ENCODE measurements at regions not wholly inside any gene's neighbourhood (a gene's known extent, or its start where the extent isn't known, plus 50 kb on each side); places are given as distances from the start of the nearest gene placed in this dataset.

GRCh38 chr2:53051157-53051556 lies 716.4 kb upstream of the CHAC2 start:
- TF ChIP-seq, protein P1, sequence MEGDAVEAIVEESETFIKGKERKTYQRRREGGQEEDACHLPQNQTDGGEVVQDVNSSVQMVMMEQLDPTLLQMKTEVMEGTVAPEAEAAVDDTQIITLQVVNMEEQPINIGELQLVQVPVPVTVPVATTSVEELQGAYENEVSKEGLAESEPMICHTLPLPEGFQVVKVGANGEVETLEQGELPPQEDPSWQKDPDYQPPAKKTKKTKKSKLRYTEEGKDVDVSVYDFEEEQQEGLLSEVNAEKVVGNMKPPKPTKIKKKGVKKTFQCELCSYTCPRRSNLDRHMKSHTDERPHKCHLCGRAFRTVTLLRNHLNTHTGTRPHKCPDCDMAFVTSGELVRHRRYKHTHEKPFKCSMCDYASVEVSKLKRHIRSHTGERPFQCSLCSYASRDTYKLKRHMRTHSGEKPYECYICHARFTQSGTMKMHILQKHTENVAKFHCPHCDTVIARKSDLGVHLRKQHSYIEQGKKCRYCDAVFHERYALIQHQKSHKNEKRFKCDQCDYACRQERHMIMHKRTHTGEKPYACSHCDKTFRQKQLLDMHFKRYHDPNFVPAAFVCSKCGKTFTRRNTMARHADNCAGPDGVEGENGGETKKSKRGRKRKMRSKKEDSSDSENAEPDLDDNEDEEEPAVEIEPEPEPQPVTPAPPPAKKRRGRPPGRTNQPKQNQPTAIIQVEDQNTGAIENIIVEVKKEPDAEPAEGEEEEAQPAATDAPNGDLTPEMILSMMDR (IDR thresholded peaks at IDR 0.05): no peak
- TF ChIP-seq POLR2A (IDR thresholded peaks at IDR 0.05): no peak
- H3K27me3 ChIP-seq: no peaks in the 10 kb centered on the region
- intact Hi-C loops (cut with DNase I; ENCODE audit: low total_unique reads): no loop called here
- no peak overlapping the region for H3K4me3 ChIP-seq
- H3K4me1 ChIP-seq: no peaks in the 10 kb centered on the region
- no peak overlapping the region for H3K27ac ChIP-seq
- H3K9me3 ChIP-seq: no peaks in the 10 kb centered on the region
- no peaks in the 10 kb centered on the region for H3K36me3 ChIP-seq
- no peak for DNase-seq

- no peaks in the 10 kb centered on the region for H3K36me3 ChIP-seq
- TF ChIP-seq, protein P1 (IDR thresholded peaks at IDR 0.05): no peak
- TF ChIP-seq POLR2A (IDR thresholded peaks at IDR 0.05): no peak
- H3K27ac ChIP-seq: no peak overlapping the region
- no peak for DNase-seq
- no peak overlapping the region for H3K4me3 ChIP-seq
- no peaks in the 10 kb centered on the region for H3K9me3 ChIP-seq
- intact Hi-C loops (cut with DNase I; ENCODE audit: low total_unique reads): no loop called here
- no peaks in the 10 kb centered on the region for H3K27me3 ChIP-seq
- H3K4me1 ChIP-seq: no peaks in the 10 kb centered on the region
These were observed 726.9 kb upstream of the CHAC2 start for GRCh38 chr2:53040536-53041229.

DNA sequence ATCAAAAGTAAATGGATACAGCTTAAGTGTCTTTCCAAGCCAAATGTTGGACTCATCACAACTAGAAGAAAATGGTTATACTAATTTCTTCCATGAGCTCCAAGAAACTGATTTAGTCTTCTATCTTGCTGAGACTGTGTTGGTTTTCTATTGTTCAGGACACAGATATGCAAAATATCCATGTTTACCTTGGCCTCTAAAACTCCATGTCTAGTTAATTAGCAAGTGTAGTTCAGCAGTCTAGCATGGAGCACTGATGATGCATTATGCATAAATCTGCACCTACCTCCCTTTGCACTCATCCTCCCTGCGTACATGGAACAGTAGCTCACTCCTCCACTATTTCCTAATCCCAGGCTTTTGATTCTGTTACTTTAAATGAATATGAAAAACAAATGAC lies 731.4 kb upstream of the CHAC2 start:
- H3K36me3 ChIP-seq: no peaks in the 10 kb centered on the region
- H3K9me3 ChIP-seq: no peaks in the 10 kb centered on the region
- no peak overlapping the region for H3K4me3 ChIP-seq
- TF ChIP-seq, protein P1 (IDR thresholded peaks at IDR 0.05): no peak
- no peak for TF ChIP-seq POLR2A (IDR thresholded peaks at IDR 0.05)
- intact Hi-C loops (cut with DNase I; ENCODE audit: low total_unique reads): no loop called here
- DNase-seq: no peak
- H3K4me1 ChIP-seq: no peaks in the 10 kb centered on the region
- H3K27me3 ChIP-seq: no peaks in the 10 kb centered on the region
- H3K27ac ChIP-seq: no peak overlapping the region

- no peak for DNase-seq
- no peak for TF ChIP-seq POLR2A (IDR thresholded peaks at IDR 0.05)
- TF ChIP-seq, protein P1 (IDR thresholded peaks at IDR 0.05): no peak
- intact Hi-C loops (cut with DNase I; ENCODE audit: low total_unique reads): no loop called here
These were observed 732.5 kb upstream of the CHAC2 start for GRCh38 chr2:53035153-53035552.

DNA sequence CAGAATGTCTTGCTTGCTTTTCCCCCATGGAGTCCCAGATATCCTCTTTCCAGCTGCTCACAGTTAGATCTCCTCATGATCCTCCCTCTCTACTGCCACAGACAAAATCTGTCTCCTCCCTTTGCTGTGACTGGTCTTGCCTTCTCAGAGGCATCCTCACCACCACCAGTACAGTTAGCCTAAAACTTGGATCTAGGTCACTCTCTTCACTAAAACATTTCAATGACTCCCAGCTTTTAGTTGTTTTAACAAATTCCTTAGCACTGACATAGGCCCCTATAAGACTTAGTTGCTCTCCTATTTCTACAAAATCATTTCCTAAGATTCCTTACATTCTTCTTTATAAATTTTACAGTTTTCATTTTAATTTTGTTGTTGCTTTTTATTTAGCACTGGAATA lies 734.2 kb upstream of the CHAC2 start:
- Histone ChIP-seq H3K27me3 (no peaks in the 10 kb centered on the region), H3K4me1 (no peaks in the 10 kb centered on the region), H3K4me3 (no peak overlapping the region), H3K27ac (no peak overlapping the region), H3K36me3 (no peaks in the 10 kb centered on the region), H3K9me3 (no peaks in the 10 kb centered on the region)
- intact Hi-C loops (cut with DNase I; ENCODE audit: low total_unique reads): no loop called here
- TF ChIP-seq POLR2A (IDR thresholded peaks at IDR 0.05): no peak
- TF ChIP-seq, protein P1 (IDR thresholded peaks at IDR 0.05): no peak
- DNase-seq: no peak

More at GRCh38 chr2:53035153-53035552, 732.5 kb upstream of the CHAC2 start:
- no peaks in the 10 kb centered on the region for H3K9me3 ChIP-seq
- H3K4me3 ChIP-seq: no peak overlapping the region
- no peak overlapping the region for H3K27ac ChIP-seq
- H3K27me3 ChIP-seq: no peaks in the 10 kb centered on the region
- H3K4me1 ChIP-seq: no peaks in the 10 kb centered on the region
- H3K36me3 ChIP-seq: no peaks in the 10 kb centered on the region
